Testis (tissue), 2 donors: ENCODE measurements at regions not wholly inside any gene's neighbourhood (a gene's known extent, or its start where the extent isn't known, plus 50 kb on each side); places are given as distances from the start of the nearest gene placed in this dataset.

ENCODE experiments used
- DNase-seq: peaks from one replicate; pipeline ENCODE4 v3.0.0-alpha.2; 2019
- H3K27ac ChIP-seq, 2 donors: fragments of 200-600 bp; sonication (generic); one replicate each; pipeline ENCODE4 v1.5.1; 2019
- H3K27me3 ChIP-seq: fragments of 200-600 bp; sonication (generic); one replicate; pipeline ENCODE4 v1.5.1; 2019
- H3K36me3 ChIP-seq: fragments of 200-600 bp; sonication (generic); one replicate; pipeline ENCODE4 v1.5.1; 2017; ENCODE audit warnings: low read depth; ENCODE audit errors: missing control alignments
- H3K4me1 ChIP-seq: fragments of 200-600 bp; sonication (generic); one replicate; pipeline ENCODE4 v1.5.1; 2019
- H3K4me3 ChIP-seq, 2 donors: fragments of 200-600 bp; sonication (generic); one replicate each; pipeline ENCODE4 v1.5.1; 2017 to 2019
- H3K9me3 ChIP-seq: fragments of 200-600 bp; sonication (generic); one replicate; pipeline ENCODE4 v1.5.1; 2017
- CTCF ChIP-seq, 3 experiments: fragments of 450-650 bp in 2 of 3; fragments of 200-600 bp in 1 of 3; sonication (generic) in 1 of 3; IDR thresholded peaks; one replicate each; pipeline ENCODE4 v1.5.1; 2016 to 2019; ENCODE audit warnings: antibody characterized with exemption in 3 of 3, mild to moderate bottlenecking in 2 of 3, moderate library complexity in 1 of 3
- POLR2A ChIP-seq: fragments of 450-650 bp; IDR thresholded peaks from one replicate; pipeline ENCODE4 v1.6.1; 2017; ENCODE audit warnings: antibody characterized with exemption, mild to moderate bottlenecking, moderate library complexity
- WGBS, 2 donors: methylation state at CpG; one replicate each; pipeline ENCODE4 v1.1.5; 2018; 5-methylcytosine and 5-hydroxymethylcytosine counted together
- intact Hi-C: fragments of 100-400 bp; cut with DNase I; formaldehyde crosslinking; loops from one replicate; pipeline ENCODE4 v1.15.1; 2023; ENCODE audit warnings: low total_unique reads

DNA sequence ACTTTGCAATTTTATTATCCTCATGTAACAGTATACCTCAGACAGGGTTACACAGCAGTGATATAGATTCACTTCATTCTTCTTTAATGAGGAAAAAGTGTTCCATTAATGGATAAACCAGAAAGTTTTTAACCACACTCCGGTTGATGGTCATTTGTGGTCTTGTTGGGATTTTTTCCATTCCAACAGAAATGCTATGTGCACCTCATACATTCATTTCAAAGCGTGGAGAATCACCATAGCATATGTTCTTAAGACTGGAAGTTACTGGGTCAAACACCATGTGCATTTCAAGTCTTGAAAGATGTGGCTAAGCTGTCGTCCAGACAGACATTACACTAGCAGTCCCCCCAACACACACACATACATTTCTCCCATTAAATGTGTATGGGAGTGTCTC, 245.8 kb upstream of the CDH5 start:
- TF ChIP-seq CTCF (IDR thresholded peaks at IDR 0.05) (no peak), POLR2A (no peak)
- intact Hi-C loops, result no loop called here
- 82 to 97% methylated on average over 3 of the region's 3 CpGs for whole genome bisulfite sequencing, 2 donors
- H3K36me3 ChIP-seq, result no peaks in the 10 kb centered on the region
- no peaks in the 10 kb centered on the region for H3K27me3 ChIP-seq
- no peaks in the 10 kb centered on the region for H3K4me1 ChIP-seq
- H3K9me3 ChIP-seq, result no peaks in the 10 kb centered on the region
- H3K27ac ChIP-seq, result no peak overlapping the region
- DNase-seq, result no peak
- H3K4me3 ChIP-seq, result no peak overlapping the region

GRCh38 chr16:66116163-66117002, 250.1 kb upstream of the CDH5 start:
- no peaks in the 10 kb centered on the region for H3K4me1 ChIP-seq
- H3K9me3 ChIP-seq, result no peaks in the 10 kb centered on the region
- no peak overlapping the region for H3K4me3 ChIP-seq
- TF ChIP-seq CTCF (IDR thresholded peaks at IDR 0.05) (no peak), POLR2A (no peak)
- intact Hi-C loops, result no loop called here
- H3K36me3 ChIP-seq, result no peaks in the 10 kb centered on the region
- no peaks in the 10 kb centered on the region for H3K27me3 ChIP-seq
- no peak for DNase-seq
- WGBS, 2 donors, result 80 to 91% methylated on average over 4 of the region's 4 CpGs
- H3K27ac ChIP-seq, result no peak overlapping the region

GRCh38 chr16:66115373-66115772, 251.1 kb upstream of the CDH5 start:
- no peak for TF ChIP-seq POLR2A
- TF ChIP-seq CTCF (IDR thresholded peaks at IDR 0.05), result no peak
- no peak for DNase-seq
- intact Hi-C loops, result no loop called here
- H3K4me3 ChIP-seq, result no peak overlapping the region
- H3K27me3 ChIP-seq, result no peaks in the 10 kb centered on the region
- no peaks in the 10 kb centered on the region for H3K4me1 ChIP-seq
- H3K36me3 ChIP-seq, result no peaks in the 10 kb centered on the region
- 80 to 93% methylated on average over 3 of the region's 3 CpGs for WGBS, 2 donors
- no peak overlapping the region for H3K27ac ChIP-seq
- no peaks in the 10 kb centered on the region for H3K9me3 ChIP-seq

- Histone ChIP-seq H3K4me3 (no peak overlapping the region), H3K27ac (no peak overlapping the region), H3K27me3 (no peaks in the 10 kb centered on the region), H3K36me3 (no peaks in the 10 kb centered on the region), H3K4me1 (no peaks in the 10 kb centered on the region), H3K9me3 (no peaks in the 10 kb centered on the region)
- TF ChIP-seq CTCF (IDR thresholded peaks at IDR 0.05) (no peak), POLR2A (no peak)
- intact Hi-C loops, result no loop called here
- DNase-seq, result no peak
- WGBS, 2 donors, result 93 to 96% methylated on average over 2 of the region's 2 CpGs
Observed at GRCh38 chr16:66113223-66113622, 253.3 kb upstream of the CDH5 start.

DNA sequence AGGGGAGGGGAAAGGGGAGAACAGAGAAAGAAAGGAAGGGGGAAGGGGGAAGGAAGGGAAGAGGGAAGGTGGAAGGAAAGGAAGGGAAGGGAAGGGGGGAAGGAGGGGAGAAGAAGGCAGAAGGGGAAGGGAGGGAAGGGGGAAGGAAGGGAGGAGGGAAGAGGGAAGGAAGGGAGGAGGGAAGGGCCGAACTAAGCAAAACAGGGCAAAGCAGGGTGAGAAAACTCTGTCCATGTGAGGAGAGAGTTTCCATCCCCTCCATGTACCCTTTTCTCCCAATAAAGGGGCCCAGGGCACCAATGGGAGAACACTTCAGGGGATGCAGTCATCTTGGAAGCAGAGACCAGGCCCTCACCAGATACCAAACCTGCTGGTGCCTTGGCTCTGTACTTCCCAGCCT, 256.8 kb upstream of the CDH5 start:
- DNase-seq, result no peak
- 84 to 88% methylated on average over 1 of the region's 1 CpG for WGBS, 2 donors
- intact Hi-C loops, result no loop called here
- TF ChIP-seq CTCF (IDR thresholded peaks at IDR 0.05) (no peak), POLR2A (no peak)
- Histone ChIP-seq H3K4me3 (no peak overlapping the region), H3K9me3 (no peaks in the 10 kb centered on the region), H3K27ac (no peak overlapping the region), H3K27me3 (no peaks in the 10 kb centered on the region), H3K36me3 (no peaks in the 10 kb centered on the region), H3K4me1 (no peaks in the 10 kb centered on the region)
